SK-N-MC (cell line): ENCODE measurements at regions not wholly inside any gene's neighbourhood (a gene's known extent, or its start where the extent isn't known, plus 50 kb on each side); places are given as distances from the start of the nearest gene placed in this dataset.
"Not testable (repeated sequence)": the region's sequence is repeated elsewhere in the genome, so short reads cannot be mapped to it uniquely, and the experiment has no call there.

ENCODE experiments used
- DNase-seq: peaks from one replicate; pipeline ENCODE4 v3.0.0-alpha.2; 2011; ENCODE audit warnings: low read depth, low spot score
- H3K27ac ChIP-seq: fragments of 200-600 bp; sonication (generic); 2 replicates; pipeline ENCODE4 v1.5.1; 2016; ENCODE audit warnings: mixed run types
- H3K36me3 ChIP-seq: fragments of 200-600 bp; sonication (generic); 2 replicates; pipeline ENCODE4 v1.6.1; 2017; ENCODE audit warnings: antibody characterized with exemption, low read length, mixed read lengths; ENCODE audit not compliant: insufficient read depth
- H3K4me3 ChIP-seq: fragments of 200-600 bp; sonication (generic); 2 replicates; pipeline ENCODE4 v1.5.1; 2016
- H3K9ac ChIP-seq: fragments of 200-600 bp; sonication (generic); 2 replicates; pipeline ENCODE4 v1.8.0; 2017; ENCODE audit warnings: mixed run types, mixed read lengths; ENCODE audit not compliant: insufficient read length
- H3K9me3 ChIP-seq: fragments of 200-600 bp; sonication (generic); 2 replicates; pipeline ENCODE4 v1.6.1; 2017; ENCODE audit warnings: low read depth, mild to moderate bottlenecking, antibody characterized with exemption, low read length, moderate library complexity, mixed read lengths
- EZH2 ChIP-seq: fragments of 200-600 bp; sonication (generic); IDR thresholded peaks from one replicate; pipeline ENCODE4 v1.6.1; 2017; ENCODE audit warnings: antibody characterized with exemption
- FOXP2 ChIP-seq: optimal IDR thresholded peaks from 2 replicates; pipeline ENCODE3; 2011; ENCODE audit warnings: mild to moderate bottlenecking, moderate library complexity; ENCODE audit not compliant: insufficient read depth; ENCODE audit errors: extremely low read length, control extremely low read depth
- POLR2AphosphoS5 ChIP-seq: IDR thresholded peaks from 2 replicates; pipeline ENCODE4 v1.6.1; 2012; ENCODE audit warnings: mild to moderate bottlenecking, low read depth, low read length, borderline replicate concordance

GRCh38 chr6:94735270-94735669 lies 842.1 kb upstream of the MANEA start:
- no peak overlapping the region for H3K27ac ChIP-seq
- no peaks in the 10 kb centered on the region for H3K36me3 ChIP-seq
- H3K9ac ChIP-seq = no peak overlapping the region
- H3K4me3 ChIP-seq = no peak overlapping the region
- TF ChIP-seq POLR2AphosphoS5 = no peak
- no peak for TF ChIP-seq FOXP2
- DNase-seq = no peak
- H3K9me3 ChIP-seq = no peaks in the 10 kb centered on the region

DNA sequence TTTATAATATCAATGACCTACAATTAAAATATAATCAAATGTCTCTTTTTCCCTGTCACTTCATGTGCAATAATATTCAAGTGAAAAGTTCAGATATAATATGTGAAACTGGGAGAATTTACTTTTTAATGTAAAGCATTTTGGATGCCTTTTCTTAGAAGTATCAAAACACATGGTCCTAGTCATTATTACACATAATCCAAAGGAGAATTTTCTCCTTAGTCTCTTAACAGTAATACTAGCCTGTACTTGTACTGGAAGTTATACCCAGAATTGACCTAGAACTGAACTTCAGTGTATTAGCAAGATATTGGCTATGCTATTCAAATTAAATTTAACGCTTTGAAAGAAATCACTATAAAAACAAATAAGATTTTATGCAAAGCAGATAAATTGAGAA lies 842.6 kb upstream of the MANEA start:
- Histone ChIP-seq H3K4me3 (no peak overlapping the region), H3K9me3 (no peaks in the 10 kb centered on the region), H3K9ac (no peak overlapping the region), H3K36me3 (no peaks in the 10 kb centered on the region), H3K27ac (no peak overlapping the region)
- TF ChIP-seq EZH2 (no peak), FOXP2 (no peak)
- no peak for DNase-seq

DNA sequence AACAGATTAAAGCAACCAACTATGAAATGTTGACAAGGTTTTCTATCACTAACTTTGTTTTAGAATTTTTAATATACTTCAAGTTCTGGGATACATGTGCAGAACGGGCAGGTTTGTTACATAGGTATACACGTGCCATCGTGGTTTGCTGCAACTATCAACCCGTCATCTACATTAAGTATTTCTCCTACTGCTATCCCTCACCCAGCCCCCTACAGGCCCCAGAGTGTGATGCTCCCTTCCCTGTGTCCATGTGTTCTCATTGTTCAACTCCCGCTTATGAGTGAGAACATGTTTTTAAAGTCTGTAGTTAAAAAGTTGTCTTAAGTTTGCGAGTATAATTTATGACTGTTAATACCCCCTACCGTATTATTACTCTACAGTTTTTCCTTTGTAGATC lies 844.3 kb upstream of the MANEA start:
- TF ChIP-seq POLR2AphosphoS5 = no peak
- TF ChIP-seq FOXP2 = no peak
- no peak for TF ChIP-seq EZH2
- H3K4me3 ChIP-seq = no peak overlapping the region
- DNase-seq = no peak

DNA sequence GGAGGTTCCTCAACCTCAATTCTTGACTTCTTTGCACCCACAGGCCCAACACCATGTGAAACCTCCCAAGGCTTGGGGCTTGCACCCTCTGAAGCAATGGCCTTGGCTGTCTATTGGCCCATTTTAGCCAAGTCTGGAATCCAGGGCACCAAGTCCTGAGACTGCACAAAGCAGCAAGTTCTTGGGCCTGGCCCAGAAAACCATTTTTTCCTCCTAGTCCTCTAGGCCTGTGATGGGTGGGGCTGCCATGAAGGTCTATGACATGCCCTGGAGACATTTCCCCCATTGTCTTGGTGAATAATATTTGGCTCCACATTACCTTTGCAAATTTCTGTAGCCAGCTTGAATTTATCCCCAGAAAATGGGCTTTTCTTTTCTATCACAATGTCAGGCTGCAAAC lies 849.6 kb upstream of the MANEA start:
- Histone ChIP-seq H3K27ac (no peak overlapping the region), H3K4me3 (no peak overlapping the region), H3K36me3 (no peaks in the 10 kb centered on the region), H3K9ac (no peak overlapping the region), H3K9me3 (no peaks in the 10 kb centered on the region)
- TF ChIP-seq FOXP2 (no peak), POLR2AphosphoS5 (no peak), EZH2 (no peak)
- no peak for DNase-seq

More for the DNA sequence above, 844.3 kb upstream of the MANEA start:
- H3K9ac ChIP-seq = no peak overlapping the region
- H3K36me3 ChIP-seq = no peaks in the 10 kb centered on the region
- H3K27ac ChIP-seq = no peak overlapping the region
- H3K9me3 ChIP-seq = no peaks in the 10 kb centered on the region

GRCh38 chr6:94721459-94721858 lies 855.9 kb upstream of the MANEA start:
- Histone ChIP-seq H3K36me3 (no peaks in the 10 kb centered on the region), H3K27ac (no peak overlapping the region), H3K9me3 (no peaks in the 10 kb centered on the region), H3K4me3 (no peak overlapping the region), H3K9ac (no peak overlapping the region)
- TF ChIP-seq POLR2AphosphoS5 = no peak
- TF ChIP-seq EZH2 = no peak
- TF ChIP-seq FOXP2 = no peak
- DNase-seq = no peak

DNA sequence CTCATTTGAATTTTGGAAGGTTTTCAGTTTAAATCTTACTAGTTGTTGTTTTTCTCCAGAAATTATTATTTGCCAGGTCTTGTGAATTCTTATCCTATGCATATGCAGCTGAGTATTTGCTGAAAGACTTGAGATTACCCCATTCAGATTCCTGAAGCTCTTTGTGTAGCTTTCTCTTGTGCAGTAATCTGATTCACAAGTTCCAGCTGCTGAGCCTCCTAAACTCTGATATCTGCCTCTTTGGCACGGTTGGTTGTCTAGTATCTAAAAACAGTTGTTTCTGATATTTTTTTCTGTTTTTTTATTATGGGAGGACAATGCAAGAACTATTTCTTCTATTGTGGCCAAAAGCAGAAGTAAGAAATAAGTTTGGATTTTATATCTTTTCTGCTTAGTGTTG lies 863.9 kb upstream of the MANEA start:
- no peak for DNase-seq
- Histone ChIP-seq H3K9ac (no peak overlapping the region), H3K36me3 (no peaks in the 10 kb centered on the region), H3K27ac (no peak overlapping the region), H3K9me3 (no peaks in the 10 kb centered on the region), H3K4me3 (no peak overlapping the region)
- TF ChIP-seq FOXP2 (no peak), POLR2AphosphoS5 (no peak), EZH2 (no peak)

DNA sequence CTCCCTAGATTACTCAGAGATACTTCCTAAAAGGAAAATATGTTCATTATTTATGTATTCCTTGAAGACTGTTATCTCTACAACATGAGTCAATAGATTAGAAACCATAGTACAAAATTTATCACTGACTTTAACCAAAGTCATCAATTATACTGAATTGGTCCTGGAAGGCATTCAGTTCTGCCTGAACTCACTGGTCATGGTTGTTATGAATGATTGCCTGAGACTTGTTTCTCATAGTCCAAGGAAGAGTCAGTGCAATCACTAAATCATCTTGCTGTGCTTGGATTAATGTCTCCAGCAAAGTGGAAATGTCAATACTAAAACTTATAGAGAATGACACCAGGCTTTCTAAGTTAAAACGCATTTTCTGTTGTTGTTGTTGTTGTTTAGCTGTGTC lies 878.6 kb upstream of the MANEA start:
- Histone ChIP-seq H3K9me3 (no peaks in the 10 kb centered on the region), H3K9ac (no peak overlapping the region), H3K4me3 (no peak overlapping the region), H3K27ac (no peak overlapping the region), H3K36me3 (no peaks in the 10 kb centered on the region)
- DNase-seq = no peak
- TF ChIP-seq EZH2 (no peak), FOXP2 (no peak)

- not testable (repeated sequence) for H3K36me3 ChIP-seq, H3K4me3 ChIP-seq, H3K9ac ChIP-seq, H3K9me3 ChIP-seq, DNase-seq, H3K27ac ChIP-seq
Observed at GRCh38 chr6:94687255-94687654, 890.1 kb upstream of the MANEA start.

GRCh38 chr6:94683409-94683808 lies 893.9 kb upstream of the MANEA start:
- Histone ChIP-seq H3K36me3 (no peaks in the 10 kb centered on the region), H3K27ac (no peak overlapping the region), H3K9ac (no peak overlapping the region), H3K4me3 (no peak overlapping the region), H3K9me3 (no peaks in the 10 kb centered on the region)
- TF ChIP-seq EZH2 (no peak), FOXP2 (no peak), POLR2AphosphoS5 (no peak)
- no peak for DNase-seq
